WTC11 (cell line): ENCODE measurements at regions not wholly inside any gene's neighbourhood (a gene's known extent, or its start where the extent isn't known, plus 50 kb on each side); places are given as distances from the start of the nearest gene placed in this dataset.

Experiments
- ATF2 ChIP-seq: sonication (generic); formaldehyde crosslinking; IDR thresholded peaks from 2 replicates; pipeline ENCODE4 v1.8.1; 2022; ENCODE audit warnings: low read depth, missing genetic modification reagents, borderline replicate concordance
- FOXK1 ChIP-seq: sonication (generic); formaldehyde crosslinking; IDR thresholded peaks from 2 replicates; pipeline ENCODE4 v1.8.0; 2022; ENCODE audit warnings: mild to moderate bottlenecking, moderate library complexity, missing genetic modification reagents
- GABPB1 ChIP-seq: sonication (generic); formaldehyde crosslinking; IDR thresholded peaks from 2 replicates; pipeline ENCODE4 v1.8.1; 2023; ENCODE audit warnings: mild to moderate bottlenecking, missing genetic modification reagents
- JUN ChIP-seq: sonication (generic); formaldehyde crosslinking; IDR thresholded peaks from 2 replicates; pipeline ENCODE4 v1.8.0; 2023; ENCODE audit warnings: mild to moderate bottlenecking, missing genetic modification reagents
- MXD4 ChIP-seq: fragments of 250-450 bp; sonication (Bioruptor Pico); IDR thresholded peaks from 2 replicates; pipeline ENCODE4 v1.8.0; 2021; ENCODE audit warnings: mild to moderate bottlenecking, moderate library complexity, borderline replicate concordance
- TCF7 ChIP-seq: sonication (generic); formaldehyde crosslinking; IDR thresholded peaks from 2 replicates; pipeline ENCODE4 v1.8.0; 2022; ENCODE audit warnings: mild to moderate bottlenecking, low read depth, missing genetic modification reagents, moderate library complexity
- ZNF121 ChIP-seq: sonication (generic); formaldehyde crosslinking; IDR thresholded peaks from 2 replicates; pipeline ENCODE4 v1.8.0; 2023; ENCODE audit warnings: missing genetic modification reagents
- ZNF423 ChIP-seq: fragments of 250-450 bp; sonication (Bioruptor Pico); IDR thresholded peaks from 2 replicates; pipeline ENCODE4 v2.1.2; 2022; ENCODE audit warnings: mild to moderate bottlenecking, moderate library complexity
- ZNF671 ChIP-seq: fragments of 250-450 bp; sonication (Bioruptor Pico); IDR thresholded peaks from 2 replicates; pipeline ENCODE4 v1.8.0; 2021; ENCODE audit warnings: mild to moderate bottlenecking
- TF ChIP-seq, protein P1 (sequence below): sonication (generic); formaldehyde crosslinking; IDR thresholded peaks from 2 replicates; pipeline ENCODE4 v1.8.0; 2022; ENCODE audit warnings: mild to moderate bottlenecking, missing genetic modification reagents
- TF ChIP-seq, protein P2 (sequence below): fragments of 200-600 bp; IDR thresholded peaks from 2 replicates; pipeline ENCODE4 v1.8.0; 2022; ENCODE audit warnings: antibody characterized with exemption

DNA sequence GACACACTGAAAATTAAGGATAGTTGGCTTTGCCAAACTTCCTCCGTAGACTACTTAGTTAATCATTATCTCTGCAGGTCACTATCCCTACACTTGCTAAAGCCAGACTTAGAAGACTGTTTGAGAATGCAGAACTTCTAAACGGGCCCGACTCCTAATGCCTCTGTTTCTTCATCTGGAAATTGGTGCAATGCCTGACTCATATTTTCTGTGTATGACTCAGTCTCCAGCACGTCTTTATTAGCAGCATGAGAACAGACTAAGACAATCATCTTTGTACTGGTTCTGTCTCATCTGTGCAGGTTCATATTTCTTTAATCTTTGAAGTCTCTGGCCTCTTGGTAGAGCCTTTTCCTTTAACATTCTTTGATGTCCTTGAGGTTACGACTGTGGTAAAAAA, 411.9 kb upstream of the ACTRT1 start:
- TF ChIP-seq JUN, result no peak
- TF ChIP-seq, protein P1, sequence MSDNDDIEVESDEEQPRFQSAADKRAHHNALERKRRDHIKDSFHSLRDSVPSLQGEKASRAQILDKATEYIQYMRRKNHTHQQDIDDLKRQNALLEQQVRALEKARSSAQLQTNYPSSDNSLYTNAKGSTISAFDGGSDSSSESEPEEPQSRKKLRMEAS, result no peak
- TF ChIP-seq ATF2, result no peak
- TF ChIP-seq, protein P2, sequence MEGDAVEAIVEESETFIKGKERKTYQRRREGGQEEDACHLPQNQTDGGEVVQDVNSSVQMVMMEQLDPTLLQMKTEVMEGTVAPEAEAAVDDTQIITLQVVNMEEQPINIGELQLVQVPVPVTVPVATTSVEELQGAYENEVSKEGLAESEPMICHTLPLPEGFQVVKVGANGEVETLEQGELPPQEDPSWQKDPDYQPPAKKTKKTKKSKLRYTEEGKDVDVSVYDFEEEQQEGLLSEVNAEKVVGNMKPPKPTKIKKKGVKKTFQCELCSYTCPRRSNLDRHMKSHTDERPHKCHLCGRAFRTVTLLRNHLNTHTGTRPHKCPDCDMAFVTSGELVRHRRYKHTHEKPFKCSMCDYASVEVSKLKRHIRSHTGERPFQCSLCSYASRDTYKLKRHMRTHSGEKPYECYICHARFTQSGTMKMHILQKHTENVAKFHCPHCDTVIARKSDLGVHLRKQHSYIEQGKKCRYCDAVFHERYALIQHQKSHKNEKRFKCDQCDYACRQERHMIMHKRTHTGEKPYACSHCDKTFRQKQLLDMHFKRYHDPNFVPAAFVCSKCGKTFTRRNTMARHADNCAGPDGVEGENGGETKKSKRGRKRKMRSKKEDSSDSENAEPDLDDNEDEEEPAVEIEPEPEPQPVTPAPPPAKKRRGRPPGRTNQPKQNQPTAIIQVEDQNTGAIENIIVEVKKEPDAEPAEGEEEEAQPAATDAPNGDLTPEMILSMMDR, result no peak
- TF ChIP-seq ZNF671, result no peak
- TF ChIP-seq TCF7 (CRISPR knock-in tag), result no peak
- TF ChIP-seq ZNF121 (CRISPR knock-in tag), result no peak
- TF ChIP-seq MXD4, result no peak
- TF ChIP-seq ZNF423 (CRISPR knock-in tag), result no peak
- no peak for TF ChIP-seq GABPB1
- no peak for TF ChIP-seq FOXK1 (CRISPR knock-in tag)
